ENCODE measurements at regions not wholly inside any gene's neighbourhood (a gene's known extent, or its start where the extent isn't known, plus 50 kb on each side); places are given as distances from the start of the nearest gene placed in this dataset.

DNA sequence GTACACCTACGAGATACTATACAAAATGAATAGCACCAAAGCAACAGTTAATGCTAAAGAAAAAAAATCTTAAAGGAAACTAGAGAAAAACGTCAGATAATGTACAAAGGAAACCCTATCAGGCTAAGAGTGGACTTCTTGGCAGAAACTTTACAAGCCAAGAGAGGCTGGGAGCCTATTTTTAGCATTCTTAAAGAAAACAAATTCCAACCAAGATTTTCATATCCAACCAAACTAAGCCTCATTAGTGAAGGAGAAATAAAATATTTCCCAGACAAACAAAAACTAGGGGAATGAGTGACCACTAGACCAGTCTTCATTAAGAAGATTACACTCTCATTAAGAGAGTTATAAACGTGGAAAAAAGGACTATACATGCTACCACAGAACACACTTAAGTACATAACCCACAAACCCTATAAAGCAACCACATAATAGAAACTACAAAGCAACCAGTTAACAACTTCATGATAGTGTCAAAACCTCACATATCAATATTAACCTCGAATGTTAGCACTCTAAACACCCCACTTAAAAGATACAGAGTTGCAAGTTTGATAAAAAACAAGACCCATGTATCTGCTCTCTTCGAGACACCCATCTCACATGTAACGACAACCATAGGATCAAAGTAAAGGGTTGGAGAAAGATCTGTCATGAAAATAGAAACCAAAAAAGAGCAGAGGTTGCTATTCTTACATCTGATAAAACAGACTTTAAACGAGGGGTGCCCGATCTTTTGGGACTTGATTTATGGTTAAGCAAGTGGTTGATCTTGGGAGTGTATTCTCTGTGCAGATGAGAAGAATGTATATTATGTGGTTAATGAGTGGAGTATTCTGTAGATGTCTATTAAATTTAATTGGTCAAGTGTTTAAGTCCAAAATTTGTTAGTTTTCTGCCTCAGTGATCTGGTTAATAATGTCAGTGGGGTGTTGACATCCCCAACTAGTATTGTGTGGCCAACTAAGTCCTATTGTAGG, 1301.4 kb downstream of the PLA2G4A start (continued):
- TF ChIP-seq, protein P1, sequence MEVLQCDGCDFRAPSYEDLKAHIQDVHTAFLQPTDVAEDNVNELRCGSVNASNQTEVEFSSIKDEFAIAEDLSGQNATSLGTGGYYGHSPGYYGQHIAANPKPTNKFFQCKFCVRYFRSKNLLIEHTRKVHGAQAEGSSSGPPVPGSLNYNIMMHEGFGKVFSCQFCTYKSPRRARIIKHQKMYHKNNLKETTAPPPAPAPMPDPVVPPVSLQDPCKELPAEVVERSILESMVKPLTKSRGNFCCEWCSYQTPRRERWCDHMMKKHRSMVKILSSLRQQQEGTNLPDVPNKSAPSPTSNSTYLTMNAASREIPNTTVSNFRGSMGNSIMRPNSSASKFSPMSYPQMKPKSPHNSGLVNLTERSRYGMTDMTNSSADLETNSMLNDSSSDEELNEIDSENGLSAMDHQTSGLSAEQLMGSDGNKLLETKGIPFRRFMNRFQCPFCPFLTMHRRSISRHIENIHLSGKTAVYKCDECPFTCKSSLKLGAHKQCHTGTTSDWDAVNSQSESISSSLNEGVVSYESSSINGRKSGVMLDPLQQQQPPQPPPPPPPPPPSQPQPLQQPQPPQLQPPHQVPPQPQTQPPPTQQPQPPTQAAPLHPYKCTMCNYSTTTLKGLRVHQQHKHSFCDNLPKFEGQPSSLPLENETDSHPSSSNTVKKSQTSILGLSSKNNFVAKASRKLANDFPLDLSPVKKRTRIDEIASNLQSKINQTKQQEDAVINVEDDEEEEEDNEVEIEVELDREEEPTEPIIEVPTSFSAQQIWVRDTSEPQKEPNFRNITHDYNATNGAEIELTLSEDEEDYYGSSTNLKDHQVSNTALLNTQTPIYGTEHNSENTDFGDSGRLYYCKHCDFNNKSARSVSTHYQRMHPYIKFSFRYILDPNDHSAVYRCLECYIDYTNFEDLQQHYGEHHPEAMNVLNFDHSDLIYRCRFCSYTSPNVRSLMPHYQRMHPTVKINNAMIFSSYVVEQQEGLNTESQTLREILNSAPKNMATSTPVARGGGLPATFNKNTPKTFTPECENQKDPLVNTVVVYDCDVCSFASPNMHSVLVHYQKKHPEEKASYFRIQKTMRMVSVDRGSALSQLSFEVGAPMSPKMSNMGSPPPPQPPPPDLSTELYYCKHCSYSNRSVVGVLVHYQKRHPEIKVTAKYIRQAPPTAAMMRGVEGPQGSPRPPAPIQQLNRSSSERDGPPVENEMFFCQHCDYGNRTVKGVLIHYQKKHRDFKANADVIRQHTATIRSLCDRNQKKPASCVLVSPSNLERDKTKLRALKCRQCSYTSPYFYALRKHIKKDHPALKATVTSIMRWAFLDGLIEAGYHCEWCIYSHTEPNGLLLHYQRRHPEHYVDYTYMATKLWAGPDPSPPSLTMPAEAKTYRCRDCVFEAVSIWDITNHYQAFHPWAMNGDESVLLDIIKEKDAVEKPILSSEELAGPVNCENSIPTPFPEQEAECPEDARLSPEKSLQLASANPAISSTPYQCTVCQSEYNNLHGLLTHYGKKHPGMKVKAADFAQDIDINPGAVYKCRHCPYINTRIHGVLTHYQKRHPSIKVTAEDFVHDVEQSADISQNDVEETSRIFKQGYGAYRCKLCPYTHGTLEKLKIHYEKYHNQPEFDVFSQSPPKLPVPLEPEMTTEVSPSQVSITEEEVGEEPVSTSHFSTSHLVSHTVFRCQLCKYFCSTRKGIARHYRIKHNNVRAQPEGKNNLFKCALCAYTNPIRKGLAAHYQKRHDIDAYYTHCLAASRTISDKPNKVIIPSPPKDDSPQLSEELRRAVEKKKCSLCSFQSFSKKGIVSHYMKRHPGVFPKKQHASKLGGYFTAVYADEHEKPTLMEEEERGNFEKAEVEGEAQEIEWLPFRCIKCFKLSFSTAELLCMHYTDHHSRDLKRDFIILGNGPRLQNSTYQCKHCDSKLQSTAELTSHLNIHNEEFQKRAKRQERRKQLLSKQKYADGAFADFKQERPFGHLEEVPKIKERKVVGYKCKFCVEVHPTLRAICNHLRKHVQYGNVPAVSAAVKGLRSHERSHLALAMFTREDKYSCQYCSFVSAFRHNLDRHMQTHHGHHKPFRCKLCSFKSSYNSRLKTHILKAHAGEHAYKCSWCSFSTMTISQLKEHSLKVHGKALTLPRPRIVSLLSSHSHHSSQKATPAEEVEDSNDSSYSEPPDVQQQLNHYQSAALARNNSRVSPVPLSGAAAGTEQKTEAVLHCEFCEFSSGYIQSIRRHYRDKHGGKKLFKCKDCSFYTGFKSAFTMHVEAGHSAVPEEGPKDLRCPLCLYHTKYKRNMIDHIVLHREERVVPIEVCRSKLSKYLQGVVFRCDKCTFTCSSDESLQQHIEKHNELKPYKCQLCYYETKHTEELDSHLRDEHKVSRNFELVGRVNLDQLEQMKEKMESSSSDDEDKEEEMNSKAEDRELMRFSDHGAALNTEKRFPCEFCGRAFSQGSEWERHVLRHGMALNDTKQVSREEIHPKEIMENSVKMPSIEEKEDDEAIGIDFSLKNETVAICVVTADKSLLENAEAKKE (CRISPR knock-in tag; IDR thresholded peaks at IDR 0.05): no peak
- TF ChIP-seq EZH2 (IDR thresholded peaks at IDR 0.05; ENCODE audit: low read depth, unreplicated experiment): no peak

DNA sequence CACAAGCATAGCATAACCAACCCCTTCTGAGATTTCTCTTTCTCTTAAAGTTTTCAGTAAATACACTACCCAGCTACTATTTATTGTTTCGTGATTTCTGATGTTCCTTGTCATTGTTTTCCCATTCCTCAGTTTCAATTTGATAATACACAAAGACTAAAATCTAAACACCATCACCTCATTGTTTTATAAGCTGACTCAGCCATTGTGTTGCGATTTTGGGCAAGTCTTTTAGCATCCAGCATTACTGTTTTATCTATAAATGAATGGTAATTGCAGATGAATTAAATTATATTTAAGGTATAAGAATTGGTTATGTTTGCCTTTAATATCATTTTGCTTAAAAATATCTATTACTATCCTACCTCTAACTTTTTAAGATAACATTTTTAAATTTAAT, 1308.5 kb downstream of the PLA2G4A start:
- H3K27ac ChIP-seq (ENCODE audit: low read depth): no peak overlapping the region
- no peak for ATAC-seq
- no peaks in the 10 kb centered on the region for H3K36me3 Mint-ChIP-seq (ENCODE audit: low read depth)
- no peak overlapping the region for H3K27ac Mint-ChIP-seq
- no peaks in the 10 kb centered on the region for H3F3A ChIP-seq (replicated peaks; ENCODE audit: low read depth)
- H3K27me3 ChIP-seq (ENCODE audit: insufficient read depth): no peaks in the 10 kb centered on the region
- no peaks in the 10 kb centered on the region for H3K79me2 ChIP-seq (replicated peaks; ENCODE audit: insufficient read depth)
- H4K20me1 ChIP-seq (replicated peaks; ENCODE audit: insufficient read depth): no peaks in the 10 kb centered on the region
- DNase-seq (ENCODE audit: low spot score): no peak
- peaks cover 2% of the 10 kb centered on the region for H3K27me3 Mint-ChIP-seq (ENCODE audit: insufficient read depth, low read depth, poor library complexity)
- H3K4me1 Mint-ChIP-seq: no peaks in the 10 kb centered on the region
- H3K4me1 ChIP-seq (ENCODE audit: insufficient read depth): no peaks in the 10 kb centered on the region
- H3K4me3 Mint-ChIP-seq: no peak overlapping the region
- H3K4me3 ChIP-seq: no peak overlapping the region
- peaks cover 4% of the 10 kb centered on the region; the same call in 1 of the 2 replicates for H3K9me2 ChIP-seq (ENCODE audit: insufficient read depth)
- H3K9me3 Mint-ChIP-seq: no peaks in the 10 kb centered on the region; the same call in 2 of the 3 replicates
- no peak overlapping the region for H3K4me2 ChIP-seq
- H2AFZ ChIP-seq: no peak overlapping the region
- H3K36me3 ChIP-seq (ENCODE audit: insufficient read depth): peaks cover 5% of the 10 kb centered on the region; the same call in 1 of the 2 replicates
- TF ChIP-seq ZNF331 (CRISPR knock-in tag; IDR thresholded peaks at IDR 0.05; ENCODE audit: low read depth) (no peak), ZNF114 (CRISPR knock-in tag; IDR thresholded peaks at IDR 0.05) (no peak), EZH2phosphoT487 (IDR thresholded peaks at IDR 0.05; ENCODE audit: unreplicated experiment) (no peak), JUNB (IDR thresholded peaks at IDR 0.05; ENCODE audit: unreplicated experiment) (no peak), EZH2 (IDR thresholded peaks at IDR 0.05; ENCODE audit: low read depth, unreplicated experiment) (no peak), POLR2AphosphoS5 (IDR thresholded peaks at IDR 0.05; ENCODE audit: low read depth) (no peak)
- TF ChIP-seq, protein P2, sequence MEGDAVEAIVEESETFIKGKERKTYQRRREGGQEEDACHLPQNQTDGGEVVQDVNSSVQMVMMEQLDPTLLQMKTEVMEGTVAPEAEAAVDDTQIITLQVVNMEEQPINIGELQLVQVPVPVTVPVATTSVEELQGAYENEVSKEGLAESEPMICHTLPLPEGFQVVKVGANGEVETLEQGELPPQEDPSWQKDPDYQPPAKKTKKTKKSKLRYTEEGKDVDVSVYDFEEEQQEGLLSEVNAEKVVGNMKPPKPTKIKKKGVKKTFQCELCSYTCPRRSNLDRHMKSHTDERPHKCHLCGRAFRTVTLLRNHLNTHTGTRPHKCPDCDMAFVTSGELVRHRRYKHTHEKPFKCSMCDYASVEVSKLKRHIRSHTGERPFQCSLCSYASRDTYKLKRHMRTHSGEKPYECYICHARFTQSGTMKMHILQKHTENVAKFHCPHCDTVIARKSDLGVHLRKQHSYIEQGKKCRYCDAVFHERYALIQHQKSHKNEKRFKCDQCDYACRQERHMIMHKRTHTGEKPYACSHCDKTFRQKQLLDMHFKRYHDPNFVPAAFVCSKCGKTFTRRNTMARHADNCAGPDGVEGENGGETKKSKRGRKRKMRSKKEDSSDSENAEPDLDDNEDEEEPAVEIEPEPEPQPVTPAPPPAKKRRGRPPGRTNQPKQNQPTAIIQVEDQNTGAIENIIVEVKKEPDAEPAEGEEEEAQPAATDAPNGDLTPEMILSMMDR (conservative IDR thresholded peaks at IDR 0.05; ENCODE audit: low read depth in 2 of 2): no peak
- TF ChIP-seq, protein P3, sequence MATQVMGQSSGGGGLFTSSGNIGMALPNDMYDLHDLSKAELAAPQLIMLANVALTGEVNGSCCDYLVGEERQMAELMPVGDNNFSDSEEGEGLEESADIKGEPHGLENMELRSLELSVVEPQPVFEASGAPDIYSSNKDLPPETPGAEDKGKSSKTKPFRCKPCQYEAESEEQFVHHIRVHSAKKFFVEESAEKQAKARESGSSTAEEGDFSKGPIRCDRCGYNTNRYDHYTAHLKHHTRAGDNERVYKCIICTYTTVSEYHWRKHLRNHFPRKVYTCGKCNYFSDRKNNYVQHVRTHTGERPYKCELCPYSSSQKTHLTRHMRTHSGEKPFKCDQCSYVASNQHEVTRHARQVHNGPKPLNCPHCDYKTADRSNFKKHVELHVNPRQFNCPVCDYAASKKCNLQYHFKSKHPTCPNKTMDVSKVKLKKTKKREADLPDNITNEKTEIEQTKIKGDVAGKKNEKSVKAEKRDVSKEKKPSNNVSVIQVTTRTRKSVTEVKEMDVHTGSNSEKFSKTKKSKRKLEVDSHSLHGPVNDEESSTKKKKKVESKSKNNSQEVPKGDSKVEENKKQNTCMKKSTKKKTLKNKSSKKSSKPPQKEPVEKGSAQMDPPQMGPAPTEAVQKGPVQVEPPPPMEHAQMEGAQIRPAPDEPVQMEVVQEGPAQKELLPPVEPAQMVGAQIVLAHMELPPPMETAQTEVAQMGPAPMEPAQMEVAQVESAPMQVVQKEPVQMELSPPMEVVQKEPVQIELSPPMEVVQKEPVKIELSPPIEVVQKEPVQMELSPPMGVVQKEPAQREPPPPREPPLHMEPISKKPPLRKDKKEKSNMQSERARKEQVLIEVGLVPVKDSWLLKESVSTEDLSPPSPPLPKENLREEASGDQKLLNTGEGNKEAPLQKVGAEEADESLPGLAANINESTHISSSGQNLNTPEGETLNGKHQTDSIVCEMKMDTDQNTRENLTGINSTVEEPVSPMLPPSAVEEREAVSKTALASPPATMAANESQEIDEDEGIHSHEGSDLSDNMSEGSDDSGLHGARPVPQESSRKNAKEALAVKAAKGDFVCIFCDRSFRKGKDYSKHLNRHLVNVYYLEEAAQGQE (IDR thresholded peaks at IDR 0.05; ENCODE audit: unreplicated experiment): no peak
- TF ChIP-seq, protein P4, sequence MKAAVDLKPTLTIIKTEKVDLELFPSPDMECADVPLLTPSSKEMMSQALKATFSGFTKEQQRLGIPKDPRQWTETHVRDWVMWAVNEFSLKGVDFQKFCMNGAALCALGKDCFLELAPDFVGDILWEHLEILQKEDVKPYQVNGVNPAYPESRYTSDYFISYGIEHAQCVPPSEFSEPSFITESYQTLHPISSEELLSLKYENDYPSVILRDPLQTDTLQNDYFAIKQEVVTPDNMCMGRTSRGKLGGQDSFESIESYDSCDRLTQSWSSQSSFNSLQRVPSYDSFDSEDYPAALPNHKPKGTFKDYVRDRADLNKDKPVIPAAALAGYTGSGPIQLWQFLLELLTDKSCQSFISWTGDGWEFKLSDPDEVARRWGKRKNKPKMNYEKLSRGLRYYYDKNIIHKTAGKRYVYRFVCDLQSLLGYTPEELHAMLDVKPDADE (IDR thresholded peaks at IDR 0.05): no peak

Measured in GM23338 (cell line).